Fibroblast of pulmonary artery (primary cell): ENCODE measurements at regions not wholly inside any gene's neighbourhood (a gene's known extent, or its start where the extent isn't known, plus 50 kb on each side); places are given as distances from the start of the nearest gene placed in this dataset.

Source experiments
- DNase-seq: peaks from one replicate; pipeline ENCODE4 v3.0.0-alpha.2; 2010; ENCODE audit warnings: low read depth
- H3K4me3 ChIP-seq: replicated peaks from 2 replicates; pipeline ENCODE4 v1.5.1; 2011; ENCODE audit warnings: low read depth, mild to moderate bottlenecking, control low read depth, low read length, moderate library complexity
- CTCF ChIP-seq: IDR thresholded peaks from 2 replicates; pipeline ENCODE4 v1.5.1; 2011; ENCODE audit warnings: mild to moderate bottlenecking, control low read depth, low read length, inconsistent platforms; ENCODE audit errors: missing control alignments

- no peak for TF ChIP-seq CTCF
- H3K4me3 ChIP-seq = no peak overlapping the region
- no peak for DNase-seq
Observed at GRCh38 chr2:120941571-120942120, 206.0 kb downstream of the GLI2 start.

DNA sequence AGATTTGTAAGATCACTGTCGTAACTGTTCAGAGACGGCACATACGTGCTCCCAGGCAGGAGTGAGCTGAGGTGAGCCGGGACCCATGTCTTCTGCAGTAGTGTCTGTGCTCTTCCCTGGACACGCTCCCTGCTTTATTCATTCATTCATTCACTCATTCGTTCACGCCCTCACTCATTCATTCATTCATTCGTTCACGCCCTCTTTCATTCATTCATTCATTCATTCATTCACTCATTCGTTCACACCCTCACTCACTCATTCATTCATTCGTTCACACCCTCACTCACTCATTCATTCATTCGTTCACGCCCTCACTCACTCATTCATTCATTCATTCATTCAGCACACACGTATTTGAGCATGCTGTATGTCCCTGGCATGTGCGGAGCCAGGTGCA is 207.0 kb downstream of the GLI2 start:
- H3K4me3 ChIP-seq = no peak overlapping the region
- DNase-seq = no peak
- TF ChIP-seq CTCF = no peak

DNA sequence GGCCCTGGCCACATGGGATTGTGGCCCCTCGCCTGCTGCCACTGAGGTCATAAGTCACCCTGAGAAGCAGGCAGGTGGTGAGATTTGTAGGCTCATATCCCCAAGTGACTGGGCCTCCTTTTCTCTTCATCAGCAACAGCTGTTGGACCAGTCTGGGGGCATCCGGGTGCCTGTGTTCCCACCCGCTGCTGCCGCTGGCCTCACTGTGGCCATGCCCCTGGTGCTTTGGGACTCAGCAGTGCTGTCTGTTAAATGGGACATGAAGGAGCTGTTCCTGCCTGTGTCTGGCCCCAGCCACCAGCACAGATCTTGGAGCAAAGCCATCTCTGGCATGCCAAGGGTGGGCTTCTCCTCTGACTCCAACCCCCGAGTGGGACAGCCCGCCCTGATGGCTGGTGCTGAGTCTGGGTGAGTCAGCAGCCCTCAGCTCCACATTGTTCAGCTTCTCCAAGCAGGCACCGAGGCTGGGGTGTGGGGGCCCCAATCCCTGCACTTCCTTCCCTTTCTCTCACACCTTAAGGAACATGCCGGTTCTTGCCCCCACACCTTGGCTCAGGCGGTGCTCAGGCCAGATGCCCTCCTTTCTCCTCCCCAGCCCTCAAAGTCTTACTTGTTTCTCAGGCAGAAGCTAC is 207.9 kb downstream of the GLI2 start:
- H3K4me3 ChIP-seq = no peak overlapping the region
- no peak for DNase-seq
- no peak for TF ChIP-seq CTCF

DNA sequence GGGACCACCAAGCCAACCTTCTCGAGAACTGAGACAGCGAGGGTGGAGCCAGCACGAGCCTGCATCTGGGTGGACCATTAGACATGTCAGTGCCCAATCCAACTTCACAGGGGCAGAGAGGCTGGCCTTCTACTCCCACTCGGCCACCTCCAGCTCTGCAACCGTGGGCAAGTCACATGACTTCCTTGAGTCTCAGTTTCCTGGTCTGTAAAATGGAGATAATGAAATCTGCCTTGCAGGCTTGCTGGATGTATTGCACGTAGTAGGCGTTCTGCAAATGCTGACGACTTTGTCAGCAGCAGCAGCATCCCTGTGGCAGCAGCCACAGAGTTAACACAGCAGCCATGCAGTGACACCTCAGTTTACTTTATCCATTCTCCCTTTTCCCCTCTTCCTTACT is 208.9 kb downstream of the GLI2 start:
- TF ChIP-seq CTCF = no peak
- H3K4me3 ChIP-seq = no peak overlapping the region
- DNase-seq = no peak

- no peak overlapping the region for H3K4me3 ChIP-seq
- TF ChIP-seq CTCF = no peak
- DNase-seq = no peak
Observed at GRCh38 chr2:120945091-120945490, 209.4 kb downstream of the GLI2 start.

DNA sequence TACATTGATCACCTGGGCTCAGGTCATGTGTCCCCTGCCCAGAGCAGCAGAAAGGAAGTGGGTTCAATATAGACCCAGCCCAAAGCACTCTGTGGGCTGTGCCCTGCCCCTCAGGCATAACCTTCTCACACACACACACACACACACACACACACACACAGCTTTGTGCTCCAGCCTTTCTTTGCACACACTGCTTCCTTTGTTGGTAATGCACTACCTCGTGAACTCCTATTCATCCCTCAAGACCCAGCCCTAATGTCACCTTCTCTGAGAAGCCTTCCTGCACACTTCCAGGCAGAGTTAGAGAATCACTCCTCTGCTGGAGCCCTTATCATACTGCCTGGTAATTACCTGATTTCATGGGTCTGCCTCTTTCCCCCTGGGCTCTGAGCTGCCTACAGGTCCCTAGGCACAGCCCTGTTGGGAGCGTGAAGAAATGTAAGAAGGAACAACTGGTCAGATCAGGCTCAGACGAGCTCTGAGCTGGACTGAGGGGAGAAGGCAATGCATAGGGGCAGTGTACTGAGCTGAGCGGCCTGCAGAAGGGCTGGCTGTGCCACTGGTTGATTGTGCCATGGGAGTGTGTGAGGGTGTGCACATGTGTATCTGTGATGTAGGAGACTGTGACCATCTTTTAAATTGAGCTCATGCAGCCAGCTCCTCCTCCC is 210.3 kb downstream of the GLI2 start:
- H3K4me3 ChIP-seq = no peak overlapping the region
- TF ChIP-seq CTCF = no peak
- DNase-seq = no peak

- H3K4me3 ChIP-seq = no peak overlapping the region
- DNase-seq = no peak
- TF ChIP-seq CTCF = no peak
Observed at GRCh38 chr2:120947327-120947726, 211.7 kb downstream of the GLI2 start.
